GM12878 (cell line): ENCODE measurements at regions not wholly inside any gene's neighbourhood (a gene's known extent, or its start where the extent isn't known, plus 50 kb on each side); places are given as distances from the start of the nearest gene placed in this dataset.

ENCODE experiments used
- ATAC-seq: fragments of 200-7000 bp; cut with Tn5 transposase; 3 replicates; pipeline ENCODE4 v1.9.1; 2020; ENCODE audit warnings: mild to moderate bottlenecking, moderate library complexity
- BruUV-seq: library from RNA; stranded (reverse); fragments of 400-500 nt; replicated peaks from 2 replicates; lab custom pipeline; 2021; lab: Mats Ljungman, UMichigan
- CTCF ChIA-PET: fragments of 300-600 bp; sonication (Branson Sonifier 250); formaldehyde crosslinking; extraction: SDS; loops from one replicate; lab custom pipeline; 2021; ENCODE audit warnings: inconsistent platforms; lab: Yijun Ruan, JAX
- POLR2A ChIA-PET: fragments of 350-600 bp; formaldehyde crosslinking; extraction: SDS; loops from one replicate; lab custom pipeline; 2021; ENCODE audit warnings: inconsistent platforms; lab: Charles Lee
- RAD21 ChIA-PET: fragments of 300-600 bp; sonication (Branson Sonifier 250); formaldehyde crosslinking; loops from one replicate; lab custom pipeline; 2023; ENCODE audit warnings: antibody characterized with exemption; ENCODE audit not compliant: unreplicated experiment; lab: Charles Lee
- SMC1A ChIA-PET: fragments of 300-600 bp; sonication (Branson Sonifier 250); formaldehyde crosslinking; loops from one replicate; lab custom pipeline; 2023; ENCODE audit not compliant: unreplicated experiment, uncharacterized antibody; lab: Charles Lee
- DNase-seq: peaks from one replicate; pipeline ENCODE4 v3.0.0-alpha.2; 2011; ENCODE audit warnings: low read depth, low spot score
- FAIRE-seq: peaks from 3 replicates; lab custom pipeline; 2011; peaks lifted over from hg19 to GRCh38; lab: Jason Lieb, UNC
- H2AFZ ChIP-seq: 2 replicates; pipeline ENCODE4 v1.6.0; 2011; ENCODE audit warnings: low read depth, low read length, control low read depth; ENCODE audit not compliant: control insufficient read depth
- H3K27ac ChIP-seq: 2 replicates; pipeline ENCODE4 v1.5.1; 2011; ENCODE audit warnings: control low read depth; ENCODE audit not compliant: control insufficient read depth, insufficient read depth
- H3K27me3 ChIP-seq, 2 experiments: replicated peaks in 1 of 2; 2 replicates each; pipeline versions ENCODE4 v1.6.0 to v1.6.1; 2011; ENCODE audit warnings: low read length in 1 of 2; ENCODE audit not compliant: control insufficient read depth in 2 of 2, insufficient read depth in 2 of 2
- H3K36me3 ChIP-seq, 2 experiments: 2 replicates each; pipeline ENCODE4 v1.5.1; 2011; ENCODE audit warnings: low read length in 1 of 2; ENCODE audit not compliant: control insufficient read depth in 2 of 2, insufficient read depth in 2 of 2
- H3K4me1 ChIP-seq: 2 replicates; pipeline ENCODE4 v1.6.1; 2011; ENCODE audit warnings: mild to moderate bottlenecking, low read length, moderate library complexity, mixed read lengths; ENCODE audit not compliant: control insufficient read depth, insufficient read depth
- H3K4me2 ChIP-seq: 2 replicates; pipeline ENCODE4 v1.6.0; 2011; ENCODE audit warnings: control low read depth; ENCODE audit not compliant: control insufficient read depth, insufficient read depth
- H3K4me3 ChIP-seq: fragments of 200-600 bp; sonication (generic); 2 replicates; pipeline ENCODE4 v1.5.1; 2016
- H3K79me2 ChIP-seq: 2 replicates; pipeline ENCODE4 v1.6.0; 2011; ENCODE audit warnings: low read length; ENCODE audit not compliant: control insufficient read depth, insufficient read depth
- H3K9ac ChIP-seq: 2 replicates; pipeline ENCODE4 v1.8.0; 2011; ENCODE audit warnings: low read length, control low read depth, mixed read lengths; ENCODE audit not compliant: control insufficient read depth, insufficient read depth
- H3K9me3 ChIP-seq: replicated peaks from 3 replicates; pipeline ENCODE4 v1.5.1; 2011; ENCODE audit warnings: mild to moderate bottlenecking, low read length; ENCODE audit not compliant: control insufficient read depth, insufficient read depth
- H4K20me1 ChIP-seq: 2 replicates; pipeline ENCODE4 v1.6.0; 2011; ENCODE audit not compliant: control insufficient read depth, insufficient read depth
- ATF2 ChIP-seq: IDR thresholded peaks from 2 replicates; pipeline ENCODE4 v1.6.1; 2012; ENCODE audit warnings: low read length, inconsistent platforms
- BCL11A ChIP-seq: IDR thresholded peaks from 2 replicates; pipeline ENCODE4 v1.6.1; 2011; ENCODE audit warnings: low read depth, low read length
- BHLHE40 ChIP-seq, 2 experiments: fragments of 450-650 bp in 1 of 2; IDR thresholded peaks; 2 replicates each; pipeline ENCODE4 v1.6.1; 2011 to 2017; ENCODE audit warnings: low read depth in 2 of 2, borderline replicate concordance in 1 of 2, improper control_type of control experiment in 1 of 2, low read length in 1 of 2, mild to moderate bottlenecking in 1 of 2
- CBX3 ChIP-seq: fragments of 200-600 bp; sonication (generic); IDR thresholded peaks from 2 replicates; pipeline ENCODE4 v1.6.1; 2016; ENCODE audit warnings: low read depth, borderline replicate concordance
- EED ChIP-seq: sonication (generic); IDR thresholded peaks from 2 replicates; pipeline ENCODE4 v1.6.1; 2016; ENCODE audit warnings: antibody characterized with exemption, low read depth
- GABPA ChIP-seq: IDR thresholded peaks from 2 replicates; pipeline ENCODE4 v1.6.1; 2014; ENCODE audit warnings: antibody characterized with exemption, low read depth, mild to moderate bottlenecking, inconsistent platforms
- IRF4 ChIP-seq: IDR thresholded peaks from 2 replicates; pipeline ENCODE4 v1.6.1; 2011; ENCODE audit warnings: low read depth, low read length
- JUNB ChIP-seq: IDR thresholded peaks from 2 replicates; pipeline ENCODE4 v1.6.1; 2016; ENCODE audit warnings: antibody characterized with exemption, mild to moderate bottlenecking
- PAX5 ChIP-seq: IDR thresholded peaks from 2 replicates; pipeline ENCODE4 v1.6.1; 2011; ENCODE audit warnings: low read depth, low read length, borderline replicate concordance
- RUNX3 ChIP-seq: IDR thresholded peaks from 2 replicates; pipeline ENCODE4 v1.6.1; 2012; ENCODE audit warnings: low read length, inconsistent platforms
- WGBS: methylation state at CpG from one replicate; pipeline ENCODE4 v1.1.6; 2016; ENCODE audit warnings: low lambda C conversion rate; ENCODE audit not compliant: insufficient replicate concordance, insufficient coverage; ENCODE audit errors: missing lambda C conversion rate; 5-methylcytosine and 5-hydroxymethylcytosine counted together
- in situ Hi-C: fragments of 300-500 bp; cut with MboI; formaldehyde crosslinking; loops from 9 replicates; pipeline ENCODE4 v1.14.3; 2018; ENCODE audit warnings: mixed read lengths
- intact Hi-C: fragments of 100-400 bp; cut with micrococcal nuclease; formaldehyde crosslinking; loops from one replicate; pipeline ENCODE4 v1.14.2; 2022; ENCODE audit not compliant: unreplicated experiment
- TF ChIP-seq, protein P1 (sequence below): IDR thresholded peaks from 2 replicates; pipeline ENCODE4 v1.6.1; 2012; ENCODE audit warnings: low read depth, low read length, improper control_type of control experiment
- TF ChIP-seq, protein P2 (sequence below): IDR thresholded peaks from 2 replicates; pipeline ENCODE4 v1.6.1; 2011; ENCODE audit warnings: low read depth, mild to moderate bottlenecking, low read length, moderate library complexity, borderline replicate concordance; ENCODE audit errors: extremely low read depth

DNA sequence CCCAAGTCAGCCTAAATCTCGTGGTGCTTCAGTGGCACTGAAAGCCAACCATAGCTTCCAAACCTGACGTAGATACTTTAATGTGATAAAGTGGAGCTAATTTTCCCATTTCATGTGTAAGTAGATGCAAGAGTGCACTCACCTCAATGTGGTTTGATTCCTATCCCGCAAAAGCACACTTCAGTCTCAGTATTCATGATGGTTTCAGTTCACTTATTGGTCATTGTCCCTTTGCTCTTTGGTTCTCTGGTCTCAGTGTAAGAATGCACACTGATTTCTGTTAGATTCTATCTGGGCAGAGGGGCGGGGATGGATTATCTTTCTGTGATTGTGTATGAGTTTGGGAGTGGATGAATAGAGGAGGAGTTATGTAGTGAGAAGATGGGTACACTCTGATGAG, 340.6 kb downstream of the KCNRG start:
- ATAC-seq, result peak; percentile 53
- Histone ChIP-seq H2AFZ (no peak overlapping the region), H3K4me2 (peak overlapping the region; percentile 54; the same call in 1 of the 2 replicates), H3K4me1 (peaks cover 8% of the 10 kb centered on the region; the same call in 1 of the 2 replicates), H3K4me3 (no peak overlapping the region), H4K20me1 (peaks cover 2% of the 10 kb centered on the region; the same call in 1 of the 2 replicates), H3K9me3 (no peaks in the 10 kb centered on the region; the same call in 1 of the 3 replicates), H3K79me2 (no peaks in the 10 kb centered on the region), H3K36me3 (no peaks in the 10 kb centered on the region), H3K9ac (no peak overlapping the region), H3K27me3 (peaks cover 0 to 15% of the 10 kb centered on the region in 2 experiments; a peak in 3 of 4 replicates), H3K27ac (no peak overlapping the region)
- POLR2A ChIA-PET, result no interaction called here
- in situ Hi-C loops, result no loop called here
- DNase-seq, result peak; percentile 9
- WGBS, result 10% methylated on average over 4 of the region's 4 CpGs
- RAD21 ChIA-PET, result no interaction called here
- FAIRE-seq, result peak; percentile 80
- BruUV-seq, result no TSS peak
- TF ChIP-seq GABPA (peak; percentile 40; the same call in 1 of the 2 replicates), CBX3 (no peak), ATF2 (peak; percentile 53; the same call in 1 of the 2 replicates), RUNX3 (peak; percentile 92), EED (peak; percentile 58), IRF4 (peak; percentile 65; the same call in 1 of the 2 replicates), PAX5 (0 out of 2 replicates have a peak, but pooled peaks have one; percentile 33), JUNB (peak; percentile 45; the same call in 1 of the 2 replicates), BHLHE40 (IDR thresholded peaks at IDR 0.05; ENCODE audit: borderline replicate concordance in 1 of 2, low read depth in 2 of 2, low read length in 1 of 2) (peak in 1 of 2 experiments; percentile 56; a peak in 2 of 4 replicates), BCL11A (peak; percentile 38; the same call in 1 of the 2 replicates)
- TF ChIP-seq, protein P1, sequence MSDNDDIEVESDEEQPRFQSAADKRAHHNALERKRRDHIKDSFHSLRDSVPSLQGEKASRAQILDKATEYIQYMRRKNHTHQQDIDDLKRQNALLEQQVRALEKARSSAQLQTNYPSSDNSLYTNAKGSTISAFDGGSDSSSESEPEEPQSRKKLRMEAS, result no peak
- TF ChIP-seq, protein P2, sequence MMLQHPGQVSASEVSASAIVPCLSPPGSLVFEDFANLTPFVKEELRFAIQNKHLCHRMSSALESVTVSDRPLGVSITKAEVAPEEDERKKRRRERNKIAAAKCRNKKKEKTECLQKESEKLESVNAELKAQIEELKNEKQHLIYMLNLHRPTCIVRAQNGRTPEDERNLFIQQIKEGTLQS, result no peak
- SMC1A ChIA-PET, result interaction anchor here (1.1 kb wide), 1 partner anchor 39 kb away, joined by 3 read pairs; no protein-coding TSS in a partner anchor
- CTCF ChIA-PET, result no interaction called here
- intact Hi-C loops, result loop anchor here (5.0 kb wide), 1 partner anchor 447 kb away; no protein-coding TSS in a partner anchor
